Psoas muscle (tissue), 7 donors: ENCODE measurements at regions not wholly inside any gene's neighbourhood (a gene's known extent, or its start where the extent isn't known, plus 50 kb on each side); places are given as distances from the start of the nearest gene placed in this dataset.

Experiments
- ATAC-seq, 4 donors: fragments of 200-7000 bp; cut with Tn5 transposase; one replicate each; pipeline ENCODE4 v1.9.1; 2020; ENCODE audit warnings: moderate library complexity in 3 of 4, mild to moderate bottlenecking in 2 of 4
- DNase-seq, 2 donors: peaks; one replicate each; pipeline ENCODE4 v3.0.0-alpha.2; 2020
- H3K27ac ChIP-seq: fragments of 200-600 bp; one replicate; pipeline ENCODE4 v1.8.0; 2022
- H3K27me3 ChIP-seq, 3 donors: fragments of 200-600 bp in 1 of 3; one replicate each; pipeline versions ENCODE4 v1.6.1 to v1.8.0; 2013 to 2022; ENCODE audit warnings: low read length in 2 of 3, mild to moderate bottlenecking in 2 of 3, moderate library complexity in 1 of 3; ENCODE audit not compliant: insufficient read depth in 3 of 3
- H3K36me3 ChIP-seq, 2 donors: fragments of 200-600 bp in 1 of 2; one replicate each; pipeline versions ENCODE4 v1.6.1 to v1.8.0; 2013 to 2022; ENCODE audit warnings: low read depth in 1 of 2, mild to moderate bottlenecking in 1 of 2, moderate library complexity in 1 of 2; ENCODE audit not compliant: insufficient read depth in 1 of 2
- H3K4me1 ChIP-seq: fragments of 200-600 bp; one replicate; pipeline ENCODE4 v1.8.0; 2022
- H3K4me3 ChIP-seq: fragments of 200-600 bp; one replicate; pipeline ENCODE4 v1.8.0; 2022; ENCODE audit warnings: mild to moderate bottlenecking
- H3K9me3 ChIP-seq: fragments of 200-600 bp; one replicate; pipeline ENCODE4 v1.8.0; 2022
- WGBS, 3 donors: extraction: QIAGEN DNeasy Blood & Tissue Kit; methylation state at CpG; one replicate each; pipeline versions ENCODE4 v1.1.6 to v1.1.7; 2013; 5-methylcytosine and 5-hydroxymethylcytosine counted together
- intact Hi-C, 2 donors: fragments of 100-400 bp; cut with DNase I; formaldehyde crosslinking; loops; one replicate each; pipeline versions ENCODE4 v1.11.0 to v1.14.2; 2022
- TF ChIP-seq, protein P1 (sequence below): fragments of 200-600 bp; IDR thresholded peaks from one replicate; pipeline ENCODE4 v1.8.0; 2022; ENCODE audit warnings: antibody characterized with exemption
- donor health status: healthy with polysubstance abuse.
- donor health status: DM: no; HTN: no; CAD: no; lungs with moderate emphysema.
- donor health status: Bipolar disorder and iron deficiency.
- donor health status: healthy.
- donor health status: DM: yes; HTN: yes; CAD: no.
- donor health status: DM: no; HTN: no; CAD: no.
- donor health status: DM: yes; HTN: yes; CAD: no.

DNA sequence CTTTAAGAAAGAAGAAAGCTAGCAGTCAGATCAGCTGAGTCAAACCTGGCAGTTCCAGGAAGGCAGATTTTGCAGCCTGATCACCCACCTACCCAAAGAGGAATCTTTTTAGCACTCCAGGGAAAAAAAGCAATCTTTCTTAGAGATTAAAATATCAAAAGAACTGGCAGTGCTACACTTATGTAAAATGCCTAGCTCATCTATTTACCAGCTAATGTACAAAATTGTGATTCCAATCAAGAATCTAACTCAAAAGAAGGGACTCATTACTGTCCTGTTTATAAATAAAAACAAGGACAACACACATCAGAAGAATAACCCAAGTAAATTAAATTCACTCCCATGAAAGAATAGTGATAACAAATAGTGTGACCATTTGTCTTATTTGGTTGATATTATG lies 222.4 kb upstream of the ERCC4 start:
- H3K4me3 ChIP-seq: no peak overlapping the region
- TF ChIP-seq, protein P1, sequence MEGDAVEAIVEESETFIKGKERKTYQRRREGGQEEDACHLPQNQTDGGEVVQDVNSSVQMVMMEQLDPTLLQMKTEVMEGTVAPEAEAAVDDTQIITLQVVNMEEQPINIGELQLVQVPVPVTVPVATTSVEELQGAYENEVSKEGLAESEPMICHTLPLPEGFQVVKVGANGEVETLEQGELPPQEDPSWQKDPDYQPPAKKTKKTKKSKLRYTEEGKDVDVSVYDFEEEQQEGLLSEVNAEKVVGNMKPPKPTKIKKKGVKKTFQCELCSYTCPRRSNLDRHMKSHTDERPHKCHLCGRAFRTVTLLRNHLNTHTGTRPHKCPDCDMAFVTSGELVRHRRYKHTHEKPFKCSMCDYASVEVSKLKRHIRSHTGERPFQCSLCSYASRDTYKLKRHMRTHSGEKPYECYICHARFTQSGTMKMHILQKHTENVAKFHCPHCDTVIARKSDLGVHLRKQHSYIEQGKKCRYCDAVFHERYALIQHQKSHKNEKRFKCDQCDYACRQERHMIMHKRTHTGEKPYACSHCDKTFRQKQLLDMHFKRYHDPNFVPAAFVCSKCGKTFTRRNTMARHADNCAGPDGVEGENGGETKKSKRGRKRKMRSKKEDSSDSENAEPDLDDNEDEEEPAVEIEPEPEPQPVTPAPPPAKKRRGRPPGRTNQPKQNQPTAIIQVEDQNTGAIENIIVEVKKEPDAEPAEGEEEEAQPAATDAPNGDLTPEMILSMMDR: no peak
- no peaks in the 10 kb centered on the region for H3K36me3 ChIP-seq
- intact Hi-C loops: no loop called here
- H3K9me3 ChIP-seq: no peaks in the 10 kb centered on the region
- H3K4me1 ChIP-seq: no peaks in the 10 kb centered on the region
- DNase-seq (no peak), ATAC-seq (no peak)
- H3K27me3 ChIP-seq: no peaks in the 10 kb centered on the region
- H3K27ac ChIP-seq: no peak overlapping the region

DNA sequence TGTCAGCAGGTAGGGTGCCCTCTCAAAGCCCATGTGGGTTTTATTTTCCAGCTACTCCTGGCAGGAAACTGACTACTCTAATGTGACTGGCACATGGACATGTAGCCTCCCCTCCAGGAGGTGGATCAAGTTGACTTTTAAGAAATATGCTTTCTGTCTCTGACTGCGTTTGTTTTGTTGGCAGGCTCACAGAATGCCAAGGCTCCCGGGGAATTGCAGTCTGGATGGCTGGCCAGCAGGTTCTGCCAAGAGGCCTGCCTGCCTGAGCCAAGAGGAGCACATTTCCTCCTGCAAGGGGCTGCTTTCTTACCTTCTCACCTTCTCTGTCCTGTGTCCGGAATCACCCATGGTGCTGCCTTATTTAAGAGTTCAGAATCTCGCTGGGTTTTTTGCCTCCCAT lies 217.3 kb upstream of the ERCC4 start:
- ATAC-seq: no peak
- intact Hi-C loops: no loop called here

DNA sequence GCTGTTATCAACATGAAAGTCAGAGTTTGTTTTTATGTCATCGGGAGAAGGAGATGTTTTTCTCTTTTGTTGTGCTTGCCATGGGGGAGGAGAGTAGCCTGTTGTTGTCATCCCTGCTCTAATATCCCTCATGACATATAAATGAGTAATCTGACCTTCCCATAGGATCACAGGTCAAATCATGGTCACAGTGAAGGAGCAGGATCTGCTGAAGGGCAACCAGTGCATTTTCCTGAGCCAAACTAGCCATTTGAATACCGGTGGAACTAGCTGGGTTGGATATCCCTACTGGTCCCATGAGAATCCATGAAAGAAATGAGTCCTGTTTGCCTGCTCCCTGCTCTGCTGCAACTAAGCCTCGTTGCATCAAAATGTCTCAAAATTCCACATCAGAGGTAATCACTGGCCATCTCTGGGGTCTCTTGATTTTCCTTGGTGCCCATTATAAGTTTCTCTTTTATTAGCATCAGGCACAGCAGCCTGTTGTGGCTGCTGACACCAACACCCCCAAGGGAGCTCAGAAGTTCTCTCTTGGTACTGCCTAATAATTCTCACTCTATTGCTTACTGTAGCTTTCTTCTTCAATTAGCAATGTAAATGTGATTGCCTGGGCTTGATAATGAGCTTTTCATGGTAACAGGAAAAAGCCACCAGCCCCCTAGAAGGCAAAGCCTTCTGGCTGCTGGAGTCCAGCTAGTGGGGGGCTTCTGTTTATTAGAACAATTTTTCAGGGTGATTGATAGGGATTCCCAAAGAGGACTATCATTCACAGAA lies 211.4 kb upstream of the ERCC4 start:
- DNase-seq (no peak), ATAC-seq (no peak)
- H3K36me3 ChIP-seq: no peaks in the 10 kb centered on the region
- TF ChIP-seq, protein P1: no peak
- no peaks in the 10 kb centered on the region for H3K27me3 ChIP-seq
- 9 to 25% (median 14%) methylated on average over 3 of the region's 3 CpGs for WGBS, 3 donors
- no peaks in the 10 kb centered on the region for H3K4me1 ChIP-seq
- no peak overlapping the region for H3K27ac ChIP-seq
- intact Hi-C loops: no loop called here
- H3K9me3 ChIP-seq: peaks cover 2% of the 10 kb centered on the region
- no peak overlapping the region for H3K4me3 ChIP-seq

More for the DNA sequence above, 217.3 kb upstream of the ERCC4 start:
- Histone ChIP-seq H3K4me1 (no peaks in the 10 kb centered on the region), H3K36me3 (no peaks in the 10 kb centered on the region), H3K27ac (no peak overlapping the region), H3K27me3 (no peaks in the 10 kb centered on the region), H3K4me3 (no peak overlapping the region), H3K9me3 (peaks cover 2% of the 10 kb centered on the region)
- TF ChIP-seq, protein P1: no peak
- 23 to 31% (median 24%) methylated on average over 4 of the region's 4 CpGs for WGBS, 3 donors
- DNase-seq: no peak

DNA sequence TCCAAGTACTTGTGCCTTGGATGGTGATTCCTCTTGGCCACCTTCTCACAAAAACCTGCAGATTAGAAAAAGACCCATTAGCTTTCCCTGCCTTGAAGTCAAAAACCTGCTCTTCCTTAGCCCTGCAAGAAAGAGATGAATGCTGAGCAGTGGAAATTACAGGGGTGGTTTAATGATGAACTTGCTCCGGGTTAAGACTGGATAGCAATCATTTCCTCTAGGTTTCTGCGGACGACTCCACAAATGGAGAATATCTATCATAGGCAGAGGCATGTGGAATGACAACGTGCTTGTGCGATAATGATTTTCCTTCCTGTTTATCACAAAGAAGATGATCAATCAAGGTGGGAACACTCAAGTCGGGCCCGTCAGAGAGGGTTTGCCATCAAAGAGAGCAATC lies 201.2 kb upstream of the ERCC4 start:
- no peaks in the 10 kb centered on the region for H3K4me1 ChIP-seq
- intact Hi-C loops: no loop called here
- H3K27ac ChIP-seq: no peak overlapping the region
- H3K36me3 ChIP-seq: no peaks in the 10 kb centered on the region
- H3K4me3 ChIP-seq: no peak overlapping the region
- TF ChIP-seq, protein P1: no peak
- no peak for ATAC-seq
- no peak for DNase-seq
- WGBS, 3 donors: 75 to 91% (median 76%) methylated on average over 6 to 7 of the region's 7 CpGs
- H3K27me3 ChIP-seq: no peaks in the 10 kb centered on the region
- H3K9me3 ChIP-seq: no peaks in the 10 kb centered on the region

DNA sequence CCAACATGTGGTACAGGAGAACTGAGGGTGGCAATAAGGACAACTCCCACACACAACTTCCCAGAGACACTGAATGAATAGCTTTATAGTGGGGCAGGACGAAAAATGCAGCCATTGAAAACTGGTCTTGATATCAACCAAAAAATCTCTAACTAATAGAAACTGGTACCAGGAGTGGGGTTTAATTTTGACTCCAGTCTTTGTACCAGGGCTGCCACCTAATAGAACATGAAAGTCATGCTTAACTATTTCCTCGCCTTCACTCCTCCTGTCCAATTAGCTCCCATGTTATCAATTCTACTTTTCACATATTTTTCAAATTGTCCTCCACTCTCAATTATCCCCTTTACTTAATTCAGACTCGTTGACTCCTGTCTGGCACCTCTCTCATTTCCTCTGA lies 192.0 kb upstream of the ERCC4 start:
- Histone ChIP-seq H3K27ac (no peak overlapping the region), H3K36me3 (no peaks in the 10 kb centered on the region), H3K4me1 (no peaks in the 10 kb centered on the region), H3K27me3 (peaks cover 0 to 3% (median 0%) of the 10 kb centered on the region in 3 donors), H3K9me3 (no peaks in the 10 kb centered on the region), H3K4me3 (no peak overlapping the region)
- TF ChIP-seq, protein P1: no peak
- intact Hi-C loops: no loop called here
- 35 to 70% (median 43%) methylated on average over 2 to 3 of the region's 3 CpGs for WGBS, 3 donors
- DNase-seq (no peak), ATAC-seq (no peak)
